ENCODE measurements at regions not wholly inside any gene's neighbourhood (a gene's known extent, or its start where the extent isn't known, plus 50 kb on each side); places are given as distances from the start of the nearest gene placed in this dataset.
"Not testable (repeated sequence)": the region's sequence is repeated elsewhere in the genome, so short reads cannot be mapped to it uniquely, and the experiment has no call there.

DNA sequence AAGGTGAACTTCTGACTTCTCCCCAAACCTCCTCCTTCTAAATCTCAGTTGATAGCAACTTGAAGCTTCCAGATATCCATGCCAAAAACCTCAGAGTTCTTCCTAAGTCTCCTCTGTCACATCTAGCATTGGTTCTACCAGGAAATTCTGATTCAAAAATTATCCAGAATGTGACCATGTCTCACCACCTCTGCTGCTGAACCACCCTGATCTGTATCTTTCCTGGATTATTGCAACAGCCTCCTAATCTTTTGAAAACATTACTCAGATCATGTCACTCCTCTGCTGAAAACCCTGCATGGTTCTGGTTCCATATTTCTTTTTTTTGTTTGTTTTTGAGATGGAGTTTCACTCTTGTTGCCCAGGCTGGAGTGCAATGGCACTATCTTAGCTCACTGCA is 78.7 kb upstream of the TNFSF11 start:
- H3K27me3 ChIP-seq (ENCODE audit: control insufficient read depth in 1 of 2, insufficient read depth in 2 of 2, low read length in 2 of 2): no peaks in the 10 kb centered on the region
- no peak overlapping the region for H3K27ac ChIP-seq (ENCODE audit: low read depth, low read length)
- H3K36me3 ChIP-seq (ENCODE audit: control insufficient read depth in 1 of 2, insufficient read depth in 2 of 2, low read length in 2 of 2): no peaks in the 10 kb centered on the region
- H3K4me3 ChIP-seq (ENCODE audit: low read depth in 1 of 2, low read length in 2 of 2): no peak overlapping the region
- H3K9ac ChIP-seq (ENCODE audit: low read depth in 1 of 2, low read length in 2 of 2): no peak overlapping the region
- H3K4me1 ChIP-seq (ENCODE audit: control insufficient read depth in 1 of 2, insufficient read depth in 2 of 2, low read length in 2 of 2): no peaks in the 10 kb centered on the region
- no peaks in the 10 kb centered on the region for H3K9me3 ChIP-seq (ENCODE audit: control insufficient read depth in 1 of 2, low read length in 2 of 2)

- Histone ChIP-seq H3K27me3 (ENCODE audit: control insufficient read depth in 1 of 2, insufficient read depth in 2 of 2, low read length in 2 of 2) (no peaks in the 10 kb centered on the region), H3K4me3 (ENCODE audit: low read depth in 1 of 2, low read length in 2 of 2) (no peak overlapping the region), H3K9ac (ENCODE audit: low read depth in 1 of 2, low read length in 2 of 2) (no peak overlapping the region)
These were observed 78.2 kb upstream of the TNFSF11 start for GRCh38 chr13:42495751-42496150.

GRCh38 chr13:42496926-42497554 is 76.9 kb upstream of the TNFSF11 start:
- not testable (repeated sequence) for H3K9me3 ChIP-seq (ENCODE audit: control insufficient read depth in 1 of 2, low read length in 2 of 2); H3K4me3 ChIP-seq (ENCODE audit: low read depth in 1 of 2, low read length in 2 of 2); H3K4me1 ChIP-seq (ENCODE audit: control insufficient read depth in 1 of 2, insufficient read depth in 2 of 2, low read length in 2 of 2); H3K36me3 ChIP-seq (ENCODE audit: control insufficient read depth in 1 of 2, insufficient read depth in 2 of 2, low read length in 2 of 2); H3K9ac ChIP-seq (ENCODE audit: low read depth in 1 of 2, low read length in 2 of 2); H3K27me3 ChIP-seq (ENCODE audit: control insufficient read depth in 1 of 2, insufficient read depth in 2 of 2, low read length in 2 of 2); H3K27ac ChIP-seq (ENCODE audit: low read depth, low read length)

More at GRCh38 chr13:42495751-42496150, 78.2 kb upstream of the TNFSF11 start:
- Histone ChIP-seq H3K36me3 (ENCODE audit: control insufficient read depth in 1 of 2, insufficient read depth in 2 of 2, low read length in 2 of 2) (no peaks in the 10 kb centered on the region), H3K4me1 (ENCODE audit: control insufficient read depth in 1 of 2, insufficient read depth in 2 of 2, low read length in 2 of 2) (no peaks in the 10 kb centered on the region), H3K9me3 (ENCODE audit: control insufficient read depth in 1 of 2, low read length in 2 of 2) (no peaks in the 10 kb centered on the region), H3K27ac (ENCODE audit: low read depth, low read length) (no peak overlapping the region)

- H3K27ac ChIP-seq (ENCODE audit: low read depth, low read length): no peak overlapping the region
- no peaks in the 10 kb centered on the region for H3K27me3 ChIP-seq (ENCODE audit: control insufficient read depth in 1 of 2, insufficient read depth in 2 of 2, low read length in 2 of 2)
- H3K9me3 ChIP-seq (ENCODE audit: control insufficient read depth in 1 of 2, low read length in 2 of 2): no peaks in the 10 kb centered on the region
- H3K4me1 ChIP-seq (ENCODE audit: control insufficient read depth in 1 of 2, insufficient read depth in 2 of 2, low read length in 2 of 2): no peaks in the 10 kb centered on the region
- no peak overlapping the region for H3K9ac ChIP-seq (ENCODE audit: low read depth in 1 of 2, low read length in 2 of 2)
- no peak overlapping the region for H3K4me3 ChIP-seq (ENCODE audit: low read depth in 1 of 2, low read length in 2 of 2)
- no peaks in the 10 kb centered on the region for H3K36me3 ChIP-seq (ENCODE audit: control insufficient read depth in 1 of 2, insufficient read depth in 2 of 2, low read length in 2 of 2)
These were observed 76.2 kb upstream of the TNFSF11 start for GRCh38 chr13:42497798-42498197.

- no peaks in the 10 kb centered on the region for H3K9me3 ChIP-seq (ENCODE audit: control insufficient read depth in 1 of 2, low read length in 2 of 2)
- no peaks in the 10 kb centered on the region for H3K36me3 ChIP-seq (ENCODE audit: control insufficient read depth in 1 of 2, insufficient read depth in 2 of 2, low read length in 2 of 2)
- no peak overlapping the region for H3K9ac ChIP-seq (ENCODE audit: low read depth in 1 of 2, low read length in 2 of 2)
These were observed 75.4 kb upstream of the TNFSF11 start for GRCh38 chr13:42498521-42498920.

More at GRCh38 chr13:42498521-42498920, 75.4 kb upstream of the TNFSF11 start:
- H3K27me3 ChIP-seq (ENCODE audit: control insufficient read depth in 1 of 2, insufficient read depth in 2 of 2, low read length in 2 of 2): no peaks in the 10 kb centered on the region
- no peak overlapping the region for H3K27ac ChIP-seq (ENCODE audit: low read depth, low read length)
- H3K4me1 ChIP-seq (ENCODE audit: control insufficient read depth in 1 of 2, insufficient read depth in 2 of 2, low read length in 2 of 2): no peaks in the 10 kb centered on the region
- no peak overlapping the region for H3K4me3 ChIP-seq (ENCODE audit: low read depth in 1 of 2, low read length in 2 of 2)

All from duodenal mucosa (tissue), 2 donors.